GM18858 (cell line): ENCODE measurements at regions not wholly inside any gene's neighbourhood (a gene's known extent, or its start where the extent isn't known, plus 50 kb on each side); places are given as distances from the start of the nearest gene placed in this dataset.
"Not testable (repeated sequence)": the region's sequence is repeated elsewhere in the genome, so short reads cannot be mapped to it uniquely, and the experiment has no call there.

Source experiments
- ATAC-seq: cut with Tn5 transposase; IDR thresholded peaks from one replicate; pipeline ENCODE4 v1.9.1; 2021; ENCODE audit not compliant: unreplicated experiment

- no peak for ATAC-seq
These were observed 419.9 kb downstream of the NTRK2 start for GRCh38 chr9:85089188-85089969.

- no peak for ATAC-seq
These were observed 412.4 kb downstream of the NTRK2 start for GRCh38 chr9:85081963-85082362.

GRCh38 chr9:85079349-85079748 lies 409.8 kb downstream of the NTRK2 start:
- no peak for ATAC-seq

- ATAC-seq = no peak
These were observed 408.4 kb downstream of the NTRK2 start for GRCh38 chr9:85077944-85078343.

GRCh38 chr9:85077146-85077545 lies 407.6 kb downstream of the NTRK2 start:
- ATAC-seq = not testable (repeated sequence)
